NCI-H2171 (cell line): ENCODE measurements at regions not wholly inside any gene's neighbourhood (a gene's known extent, or its start where the extent isn't known, plus 50 kb on each side); places are given as distances from the start of the nearest gene placed in this dataset.

ENCODE experiments used
- DNase-seq: peaks from one replicate; lab custom pipeline; 2025; lab: John Stamatoyannopoulos, UW

DNA sequence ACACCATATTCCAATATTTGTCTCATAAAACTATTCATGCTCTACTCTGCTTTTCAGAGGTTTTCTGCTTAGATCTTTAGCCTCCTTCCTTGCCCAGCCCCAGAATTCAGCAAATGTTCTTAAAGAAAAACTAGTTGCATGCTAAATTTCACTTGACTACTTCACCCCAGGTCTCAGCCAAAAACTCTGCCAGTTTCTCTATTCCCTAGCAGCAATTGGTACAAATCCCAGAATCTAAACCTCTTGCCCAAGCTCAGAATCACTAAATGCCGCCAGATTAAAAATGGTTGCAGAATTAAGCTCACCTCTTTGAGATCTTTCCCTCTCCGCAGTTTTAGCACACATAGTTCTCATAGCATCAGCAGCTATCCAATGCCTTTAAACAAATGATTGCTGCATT, 331.2 kb upstream of the SMARCA2 start:
- no peak for DNase-seq

DNA sequence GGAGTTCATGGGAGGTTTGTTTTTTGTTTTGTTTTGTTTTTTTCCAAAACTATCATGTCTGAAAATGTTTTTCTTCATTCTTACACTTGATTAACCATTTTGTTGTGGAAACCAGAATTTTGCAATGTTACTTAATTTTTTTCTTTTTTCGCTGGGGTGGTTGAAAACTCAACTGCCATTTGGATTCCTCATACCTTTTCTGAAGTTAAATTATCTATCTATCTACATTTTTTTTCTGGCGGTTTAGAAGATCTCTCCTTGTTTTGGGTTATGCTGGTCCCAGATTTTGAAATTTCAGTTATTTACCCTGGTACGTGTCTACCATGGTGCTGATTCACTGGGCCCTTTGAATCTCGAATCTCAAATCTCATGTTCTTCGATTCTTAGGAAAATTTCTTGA, 316.2 kb upstream of the SMARCA2 start:
- no peak for DNase-seq

- no peak for DNase-seq
Measured at GRCh38 chr9:1701113-1701512, 314.0 kb upstream of the SMARCA2 start.

DNA sequence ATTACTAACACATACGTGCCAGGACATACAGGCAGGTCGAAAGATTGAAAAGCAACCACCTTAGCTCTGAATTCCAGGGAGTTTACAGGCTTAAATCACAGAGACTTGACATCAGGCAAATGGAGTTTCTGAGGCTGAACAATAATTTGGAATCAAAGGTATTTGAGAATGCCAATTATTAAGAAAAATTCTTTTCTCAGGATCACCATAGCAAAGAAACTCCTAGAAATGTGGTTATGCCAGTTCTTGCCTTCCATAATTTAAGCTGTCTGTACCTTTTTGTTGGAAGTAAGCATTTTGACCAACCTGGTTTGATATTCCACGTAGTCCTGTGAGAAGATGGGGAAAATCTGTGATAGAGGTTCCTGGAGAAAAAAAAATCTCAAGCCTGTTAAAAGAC, 312.4 kb upstream of the SMARCA2 start:
- DNase-seq, result no peak

- peak; percentile 90 for DNase-seq
Measured at GRCh38 chr9:1707291-1707690, 307.9 kb upstream of the SMARCA2 start.

- DNase-seq, result no peak
Measured at GRCh38 chr9:1708219-1708618, 306.9 kb upstream of the SMARCA2 start.

GRCh38 chr9:1709347-1709746, 305.8 kb upstream of the SMARCA2 start:
- no peak for DNase-seq

DNA sequence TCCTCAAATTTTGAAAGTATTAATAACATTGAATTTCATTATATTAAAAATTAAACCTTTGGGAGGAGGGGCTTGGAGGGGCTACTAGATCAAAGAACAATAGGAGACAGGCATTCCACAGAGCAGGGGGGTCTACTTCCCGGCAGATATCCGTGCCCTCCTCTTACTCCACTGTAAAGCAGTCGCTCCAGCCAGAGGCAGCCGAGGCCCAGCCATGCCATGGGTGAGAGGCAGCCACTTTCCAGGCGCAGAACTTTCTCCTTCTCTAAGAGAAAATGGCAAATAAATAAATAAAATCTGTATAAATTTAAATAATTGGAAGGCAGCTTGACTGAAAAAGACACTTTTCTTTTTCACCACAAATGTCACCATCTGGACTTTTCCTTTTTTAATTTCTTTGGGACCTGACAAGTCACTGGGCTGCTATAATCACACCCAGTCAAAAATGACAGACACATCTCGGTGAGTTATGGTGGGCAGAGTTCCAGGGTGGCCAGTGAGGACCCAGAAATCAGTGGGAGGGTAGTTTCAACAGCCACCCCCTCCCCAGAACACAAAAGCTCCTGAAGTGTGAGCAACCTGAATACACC, 302.2 kb upstream of the SMARCA2 start:
- DNase-seq, result no peak

DNA sequence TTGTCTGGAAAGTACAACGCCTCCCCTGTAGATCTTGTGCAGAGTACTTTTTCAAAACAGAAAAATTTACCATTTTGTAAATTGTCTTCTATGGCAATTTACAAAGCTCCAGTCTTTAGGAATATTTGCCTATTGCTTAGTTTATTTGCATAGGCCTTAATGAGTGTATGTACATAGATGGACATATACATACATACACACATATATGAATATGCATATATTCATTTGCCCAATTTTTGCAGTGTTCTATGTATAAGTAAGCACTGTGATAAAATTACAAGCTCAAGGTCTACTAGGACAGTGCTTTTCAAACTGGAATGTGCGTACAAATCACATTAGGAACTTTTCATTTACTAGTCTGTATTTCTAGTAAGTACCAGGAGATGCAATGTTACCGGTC, 301.3 kb upstream of the SMARCA2 start:
- no peak for DNase-seq

DNA sequence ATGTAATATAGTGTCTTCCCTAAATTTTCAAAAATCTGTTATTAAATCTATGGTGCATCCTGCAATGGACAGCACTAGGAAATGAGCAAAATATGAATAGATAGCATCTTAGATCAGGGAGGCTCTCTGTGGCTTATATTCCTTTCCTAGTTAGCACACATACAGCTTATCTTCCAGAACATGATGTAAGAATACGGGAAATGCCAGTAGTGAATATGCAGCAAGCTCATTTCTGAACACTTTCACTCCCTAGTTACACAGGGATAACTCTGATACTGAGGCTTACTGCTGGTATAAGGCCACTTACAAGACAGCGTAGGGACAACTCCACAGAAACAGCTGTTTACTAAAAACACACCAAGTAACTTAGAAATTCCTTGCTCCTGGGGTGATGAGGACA, 297.3 kb upstream of the SMARCA2 start:
- DNase-seq, result no peak

DNA sequence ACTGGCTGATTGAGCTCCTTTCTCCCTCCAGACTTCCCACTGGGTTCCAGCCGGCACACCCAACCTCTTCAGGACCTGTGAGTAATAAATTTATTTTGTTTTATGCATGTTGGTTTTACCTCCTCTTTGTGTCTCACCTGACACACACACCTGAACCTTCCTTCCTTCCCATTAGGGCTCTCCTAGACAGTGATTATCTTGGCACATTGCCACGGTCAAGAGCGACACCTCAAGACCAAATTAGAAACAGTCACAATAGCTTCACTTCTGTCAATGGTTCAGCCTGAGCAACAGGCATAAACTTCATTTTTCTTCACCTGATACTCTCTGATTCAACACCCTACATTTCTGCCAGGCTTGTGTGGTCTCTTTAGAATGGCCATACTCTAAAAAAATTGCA, 296.3 kb upstream of the SMARCA2 start:
- DNase-seq, result no peak

DNA sequence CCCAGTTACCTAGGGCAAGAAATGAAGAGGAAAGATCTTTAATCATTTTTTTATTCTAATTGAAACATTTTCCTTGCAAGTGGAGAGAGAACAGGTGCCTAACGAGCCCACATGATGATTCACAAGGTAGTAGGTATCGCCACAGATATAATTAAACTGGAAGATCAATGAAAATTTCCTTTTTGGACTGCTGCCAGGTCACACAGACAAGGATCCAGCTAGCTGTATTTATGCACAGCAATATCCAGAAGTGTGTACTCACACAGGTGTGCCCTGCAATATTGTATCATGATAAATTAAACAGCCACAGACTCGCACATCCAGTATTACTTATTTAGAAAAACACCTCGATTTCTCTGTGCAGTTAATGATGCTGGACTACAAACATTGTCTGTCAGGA, 294.0 kb upstream of the SMARCA2 start:
- no peak for DNase-seq

- no peak for DNase-seq
Measured at GRCh38 chr9:1722404-1722803, 292.7 kb upstream of the SMARCA2 start.

DNA sequence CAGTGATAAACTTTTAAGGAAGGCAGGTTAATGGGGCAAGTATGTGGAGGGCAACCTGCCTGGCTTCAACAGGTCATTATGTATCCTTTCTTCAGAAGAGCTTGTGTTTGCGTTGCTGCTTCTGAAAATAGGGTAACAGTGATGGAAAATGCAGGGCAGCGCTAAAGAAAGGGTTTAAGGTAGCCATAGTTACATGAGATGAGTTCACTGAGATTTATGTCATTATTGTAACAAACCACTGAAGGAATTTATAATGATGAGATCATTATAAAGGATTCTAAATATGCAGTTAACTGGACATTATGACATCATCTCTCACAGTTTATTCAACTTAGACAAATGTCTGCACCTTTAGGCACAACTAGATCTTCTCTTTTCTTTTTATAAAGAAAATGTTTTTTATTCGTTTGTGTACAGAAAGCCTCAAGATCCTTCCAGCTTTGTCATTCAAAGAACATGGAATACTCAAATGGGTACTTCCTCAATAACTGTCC, 291.6 kb upstream of the SMARCA2 start:
- no peak for DNase-seq

GRCh38 chr9:1726993-1727759, 288.0 kb upstream of the SMARCA2 start:
- DNase-seq, result no peak

- DNase-seq, result no peak
Measured at GRCh38 chr9:1729631-1730030, 285.5 kb upstream of the SMARCA2 start.

DNA sequence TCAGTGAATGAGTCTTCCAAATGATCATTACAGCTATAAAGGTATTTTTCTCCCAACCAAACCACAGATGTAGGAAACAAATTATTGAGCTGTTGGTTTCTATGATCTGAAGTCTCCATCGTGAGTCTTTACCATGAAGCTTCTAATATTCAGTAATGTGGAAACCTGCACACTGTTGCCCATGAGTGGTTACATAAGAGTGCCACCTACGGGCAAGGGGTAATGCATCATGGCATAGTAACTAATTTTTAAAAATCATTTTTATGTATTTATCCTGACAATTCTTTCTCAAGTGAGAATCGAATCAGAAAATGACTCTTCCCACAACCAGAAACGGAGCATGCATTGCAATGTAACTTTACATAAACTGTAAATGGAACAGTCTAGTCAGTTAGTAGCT, 282.5 kb upstream of the SMARCA2 start:
- DNase-seq, result no peak

DNA sequence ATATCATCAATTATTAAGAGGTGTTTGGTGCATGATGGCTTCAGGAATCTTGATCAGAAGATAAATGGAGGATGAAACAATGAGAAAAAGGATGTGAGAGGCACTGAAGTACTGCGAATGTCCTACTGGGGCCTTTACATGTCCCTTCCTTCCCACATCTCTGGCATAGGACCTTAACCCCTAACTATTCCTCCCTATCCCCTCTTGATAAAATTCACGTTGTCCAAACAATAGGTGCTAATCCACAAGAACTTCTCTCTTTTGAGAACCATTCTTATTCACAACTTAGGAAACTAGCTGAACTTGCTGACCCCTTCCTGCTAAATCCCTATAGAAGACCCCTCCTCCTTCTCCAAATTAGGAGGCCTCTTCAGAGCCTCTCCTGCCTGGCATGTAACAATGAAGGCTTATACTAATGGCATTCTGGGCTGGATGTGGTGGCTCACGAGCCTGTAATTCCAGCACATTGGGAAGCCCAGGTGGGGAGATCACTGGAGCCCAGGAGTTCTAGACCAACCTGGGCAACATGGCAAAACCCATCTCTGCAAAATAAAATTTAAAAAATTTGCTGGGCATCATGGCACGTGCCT, 276.5 kb upstream of the SMARCA2 start:
- no peak for DNase-seq

- DNase-seq, result no peak
Measured at GRCh38 chr9:1743121-1743960, 271.8 kb upstream of the SMARCA2 start.

GRCh38 chr9:1745980-1746379, 269.2 kb upstream of the SMARCA2 start:
- DNase-seq, result no peak

GRCh38 chr9:1747417-1747967, 267.7 kb upstream of the SMARCA2 start:
- no peak for DNase-seq

- DNase-seq, result peak; percentile 20
Measured at GRCh38 chr9:1748407-1748806, 266.7 kb upstream of the SMARCA2 start.
